ENCODE measurements at regions not wholly inside any gene's neighbourhood (a gene's known extent, or its start where the extent isn't known, plus 50 kb on each side); places are given as distances from the start of the nearest gene placed in this dataset.

DNA sequence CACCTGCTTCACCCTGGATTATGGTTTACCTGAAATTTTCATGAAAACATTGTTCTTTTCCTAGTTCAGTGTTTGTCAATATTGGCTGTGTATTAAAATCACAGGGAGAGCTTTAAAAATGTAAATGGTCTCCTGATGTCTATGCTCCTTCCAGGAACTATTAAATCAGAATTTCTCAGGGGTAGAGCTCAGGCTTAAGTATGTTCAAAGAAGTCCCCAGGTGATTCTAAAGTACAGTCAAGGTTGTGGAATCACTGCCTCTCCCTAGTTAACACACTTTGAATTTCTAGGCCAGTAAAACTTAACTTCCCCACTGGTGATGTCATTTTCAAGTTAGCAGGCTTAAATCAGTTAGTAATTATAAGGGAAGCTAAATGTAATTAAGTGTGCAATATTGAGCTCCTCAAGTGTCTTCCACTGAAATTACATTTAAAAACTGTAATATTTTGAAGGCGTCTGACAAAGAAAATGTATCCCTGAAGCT lies 150.3 kb upstream of the SLC28A3 start:
- ChIA-PET RAD21 (ENCODE audit: low non-redundant PET in 1 of 2, low total read pairs in 2 of 2, uncharacterized antibody in 2 of 2, unreplicated experiment in 2 of 2) (no interaction called here), CTCF (no interaction called here), POLR2A (no interaction called here)
- no peaks in the 10 kb centered on the region for H3K36me3 ChIP-seq (ENCODE audit: control insufficient read depth in 1 of 2, insufficient read depth in 2 of 2, low read length in 2 of 2)
- H3K4me2 ChIP-seq (ENCODE audit: low read length), result no peak overlapping the region
- BruUV-seq (replicated peaks), result no TSS peak
- DNase-seq (ENCODE audit: low read depth, low spot score), result no peak
- H2AFZ ChIP-seq (ENCODE audit: low read depth, low read length, poor library complexity, severe bottlenecking), result no peak overlapping the region
- TF ChIP-seq FOSL1 (IDR thresholded peaks at IDR 0.05; ENCODE audit: low read depth) (no peak), JUND (IDR thresholded peaks at IDR 0.05) (no peak), TCF7L2 (IDR thresholded peaks at IDR 0.05; ENCODE audit: borderline replicate concordance, extremely low read depth, insufficient read depth, insufficient read length) (no peak), REST (IDR thresholded peaks at IDR 0.05; ENCODE audit: low read depth) (no peak), SP1 (IDR thresholded peaks at IDR 0.05; ENCODE audit: low read depth) (no peak), EZH2 (IDR thresholded peaks at IDR 0.05) (no peak), ZNF274 (IDR thresholded peaks at IDR 0.05; ENCODE audit: low read depth, low read length) (no peak), YY1 (IDR thresholded peaks at IDR 0.05; ENCODE audit: extremely low read depth, insufficient replicate concordance, low read depth, low read length) (no peak), SIN3A (IDR thresholded peaks at IDR 0.05; ENCODE audit: low read depth) (no peak), CBX3 (IDR thresholded peaks at IDR 0.05; ENCODE audit: low read depth) (no peak), EZH2phosphoT487 (IDR thresholded peaks at IDR 0.05; ENCODE audit: borderline replicate concordance) (no peak), CTCF (IDR thresholded peaks at IDR 0.05 in 2 of 3, conservative IDR thresholded peaks at IDR 0.05 in 1 of 3; ENCODE audit: borderline replicate concordance in 1 of 3, insufficient read depth in 1 of 3, low read depth in 2 of 3, low read length in 2 of 3) (no peak), SRF (IDR thresholded peaks at IDR 0.05; ENCODE audit: low read depth) (no peak), ZFX (IDR thresholded peaks at IDR 0.05) (no peak), RAD21 (IDR thresholded peaks at IDR 0.05; ENCODE audit: low read depth) (no peak), CEBPB (IDR thresholded peaks at IDR 0.05; ENCODE audit: low read depth) (no peak), ELF1 (IDR thresholded peaks at IDR 0.05; ENCODE audit: borderline replicate concordance, low read depth) (no peak)
- TF ChIP-seq, protein P1, sequence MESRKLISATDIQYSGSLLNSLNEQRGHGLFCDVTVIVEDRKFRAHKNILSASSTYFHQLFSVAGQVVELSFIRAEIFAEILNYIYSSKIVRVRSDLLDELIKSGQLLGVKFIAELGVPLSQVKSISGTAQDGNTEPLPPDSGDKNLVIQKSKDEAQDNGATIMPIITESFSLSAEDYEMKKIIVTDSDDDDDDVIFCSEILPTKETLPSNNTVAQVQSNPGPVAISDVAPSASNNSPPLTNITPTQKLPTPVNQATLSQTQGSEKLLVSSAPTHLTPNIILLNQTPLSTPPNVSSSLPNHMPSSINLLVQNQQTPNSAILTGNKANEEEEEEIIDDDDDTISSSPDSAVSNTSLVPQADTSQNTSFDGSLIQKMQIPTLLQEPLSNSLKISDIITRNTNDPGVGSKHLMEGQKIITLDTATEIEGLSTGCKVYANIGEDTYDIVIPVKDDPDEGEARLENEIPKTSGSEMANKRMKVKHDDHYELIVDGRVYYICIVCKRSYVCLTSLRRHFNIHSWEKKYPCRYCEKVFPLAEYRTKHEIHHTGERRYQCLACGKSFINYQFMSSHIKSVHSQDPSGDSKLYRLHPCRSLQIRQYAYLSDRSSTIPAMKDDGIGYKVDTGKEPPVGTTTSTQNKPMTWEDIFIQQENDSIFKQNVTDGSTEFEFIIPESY (IDR thresholded peaks at IDR 0.05; ENCODE audit: extremely low read depth, insufficient replicate concordance, low read length), result no peak
- TF ChIP-seq, protein P2, sequence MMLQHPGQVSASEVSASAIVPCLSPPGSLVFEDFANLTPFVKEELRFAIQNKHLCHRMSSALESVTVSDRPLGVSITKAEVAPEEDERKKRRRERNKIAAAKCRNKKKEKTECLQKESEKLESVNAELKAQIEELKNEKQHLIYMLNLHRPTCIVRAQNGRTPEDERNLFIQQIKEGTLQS (IDR thresholded peaks at IDR 0.05), result no peak
- H3K9me2 ChIP-seq (ENCODE audit: insufficient read depth), result no peaks in the 10 kb centered on the region
- H3K4me3 ChIP-seq (replicated peaks in 1 of 2; ENCODE audit: low read depth in 1 of 2, low read length in 2 of 2), result no peak overlapping the region
- no peak overlapping the region for H3K9ac ChIP-seq (ENCODE audit: low read length)
- no peaks in the 10 kb centered on the region for H4K20me1 ChIP-seq (ENCODE audit: insufficient read depth)
- H3K9me3 ChIP-seq (ENCODE audit: control insufficient read depth in 1 of 2, insufficient read depth in 1 of 2, low read depth in 1 of 2, low read length in 2 of 2), result no peaks in the 10 kb centered on the region
- H3K27me3 ChIP-seq (ENCODE audit: insufficient read depth, low read length), result no peaks in the 10 kb centered on the region
- no peaks in the 10 kb centered on the region for H3K4me1 ChIP-seq (ENCODE audit: control insufficient read depth in 1 of 2, insufficient read depth in 2 of 2, low read length in 2 of 2)
- H3K79me2 ChIP-seq (ENCODE audit: insufficient read depth, low read length), result no peaks in the 10 kb centered on the region
- intact Hi-C loops (cut with micrococcal nuclease), result no loop called here
- H3K27ac ChIP-seq (ENCODE audit: low read depth, low read length), result no peak overlapping the region
- ATAC-seq, result no peak

Measured in HCT116 (cell line).